CD4-positive, alpha-beta T cell treated with Interleukin-4 for 4 hours (primary cell): ENCODE measurements at regions not wholly inside any gene's neighbourhood (a gene's known extent, or its start where the extent isn't known, plus 50 kb on each side); places are given as distances from the start of the nearest gene placed in this dataset.

Experiments used
- DNase-seq: peaks from one replicate; pipeline ENCODE4 v3.0.0-alpha.2; 2020

GRCh38 chr12:88801227-88802095 is 221.2 kb upstream of the KITLG start:
- no peak for DNase-seq

- DNase-seq: no peak
Measured at GRCh38 chr12:88793096-88793495, 212.8 kb upstream of the KITLG start.

GRCh38 chr12:88790231-88790630 is 210.0 kb upstream of the KITLG start:
- DNase-seq: no peak

GRCh38 chr12:88784166-88784565 is 203.9 kb upstream of the KITLG start:
- DNase-seq: no peak

- DNase-seq: no peak
Measured at GRCh38 chr12:88782351-88782750, 202.1 kb upstream of the KITLG start.

- no peak for DNase-seq
Measured at GRCh38 chr12:88781909-88782308, 201.6 kb upstream of the KITLG start.

GRCh38 chr12:88778064-88778463 is 197.8 kb upstream of the KITLG start:
- no peak for DNase-seq

- DNase-seq: no peak
Measured at GRCh38 chr12:88775742-88776151, 195.5 kb upstream of the KITLG start.

- no peak for DNase-seq
Measured at GRCh38 chr12:88767699-88768098, 187.4 kb upstream of the KITLG start.

- no peak for DNase-seq
Measured at GRCh38 chr12:88764781-88765480, 184.7 kb upstream of the KITLG start.

GRCh38 chr12:88763536-88764100 is 183.3 kb upstream of the KITLG start:
- no peak for DNase-seq

- no peak for DNase-seq
Measured at GRCh38 chr12:88758176-88758575, 177.9 kb upstream of the KITLG start.

GRCh38 chr12:88756917-88757316 is 176.6 kb upstream of the KITLG start:
- no peak for DNase-seq

GRCh38 chr12:88756153-88756552 is 175.9 kb upstream of the KITLG start:
- DNase-seq: no peak

GRCh38 chr12:88753707-88754106 is 173.4 kb upstream of the KITLG start:
- no peak for DNase-seq

GRCh38 chr12:88753066-88753465 is 172.8 kb upstream of the KITLG start:
- DNase-seq: no peak

GRCh38 chr12:88752183-88752582 is 171.9 kb upstream of the KITLG start:
- DNase-seq: no peak

- no peak for DNase-seq
Measured at GRCh38 chr12:88750867-88751543, 170.7 kb upstream of the KITLG start.

- no peak for DNase-seq
Measured at GRCh38 chr12:88746386-88746785, 166.1 kb upstream of the KITLG start.

GRCh38 chr12:88743946-88744685 is 163.8 kb upstream of the KITLG start:
- DNase-seq: no peak

- DNase-seq: no peak
Measured at GRCh38 chr12:88737838-88738472, 157.7 kb upstream of the KITLG start.

GRCh38 chr12:88736031-88736430 is 155.8 kb upstream of the KITLG start:
- no peak for DNase-seq
